Hepatocyte (in vitro differentiated cells): ENCODE measurements at regions not wholly inside any gene's neighbourhood (a gene's known extent, or its start where the extent isn't known, plus 50 kb on each side); places are given as distances from the start of the nearest gene placed in this dataset.
A peak's percentile ranks its signal among the peaks of the same experiment; 100 is the strongest.

ENCODE experiments used
- DNase-seq: peaks from one replicate; pipeline ENCODE4 v3.0.0-alpha.2; 2016; ENCODE audit warnings: low spot score
- H2AFZ ChIP-seq: fragments of 200-600 bp; sonication (generic); 2 replicates; pipeline ENCODE4 v1.6.0; 2016; ENCODE audit warnings: antibody characterized with exemption, mild to moderate bottlenecking
- H3K27ac ChIP-seq: fragments of 200-600 bp; sonication (generic); 2 replicates; pipeline ENCODE4 v1.5.1; 2016; ENCODE audit warnings: mild to moderate bottlenecking
- H3K27me3 ChIP-seq: fragments of 200-600 bp; sonication (generic); 2 replicates; pipeline ENCODE4 v1.6.1; 2016
- H3K36me3 ChIP-seq: fragments of 200-600 bp; sonication (generic); replicated peaks from 2 replicates; pipeline ENCODE4 v1.5.1; 2016; ENCODE audit warnings: low read depth; ENCODE audit not compliant: insufficient read depth
- H3K4me1 ChIP-seq: fragments of 200-600 bp; sonication (generic); 2 replicates; pipeline ENCODE4 v1.5.1; 2016; ENCODE audit warnings: mild to moderate bottlenecking, moderate library complexity; ENCODE audit not compliant: insufficient read depth
- H3K4me2 ChIP-seq: fragments of 200-600 bp; sonication (generic); 2 replicates; pipeline ENCODE4 v1.6.0; 2016
- H3K4me3 ChIP-seq: fragments of 200-600 bp; sonication (generic); 2 replicates; pipeline ENCODE4 v1.5.1; 2016; ENCODE audit warnings: mild to moderate bottlenecking
- H3K79me2 ChIP-seq: fragments of 200-600 bp; sonication (generic); 2 replicates; pipeline ENCODE4 v1.6.0; 2017; ENCODE audit warnings: mild to moderate bottlenecking
- H3K9me2 ChIP-seq: fragments of 200-600 bp; sonication (generic); replicated peaks from 2 replicates; pipeline ENCODE4 v1.6.0; 2017; ENCODE audit warnings: mild to moderate bottlenecking; ENCODE audit not compliant: insufficient read depth
- H3K9me3 ChIP-seq: fragments of 200-600 bp; sonication (generic); 2 replicates; pipeline ENCODE4 v1.5.1; 2016; ENCODE audit warnings: low read depth, mild to moderate bottlenecking
- H4K20me1 ChIP-seq: fragments of 200-600 bp; sonication (generic); 2 replicates; pipeline ENCODE4 v1.6.0; 2016; ENCODE audit warnings: mild to moderate bottlenecking; ENCODE audit not compliant: insufficient read depth, poor library complexity, severe bottlenecking
- EZH2 ChIP-seq: fragments of 200-600 bp; sonication (generic); IDR thresholded peaks from 2 replicates; pipeline ENCODE4 v1.6.1; 2016; ENCODE audit warnings: antibody characterized with exemption, mild to moderate bottlenecking, borderline replicate concordance
- EZH2phosphoT487 ChIP-seq: fragments of 200-600 bp; sonication (generic); IDR thresholded peaks from one replicate; pipeline ENCODE4 v1.6.1; 2018; ENCODE audit warnings: antibody characterized with exemption, mild to moderate bottlenecking, low read depth, moderate library complexity; ENCODE audit not compliant: unreplicated experiment, severe bottlenecking
- WGBS: methylation state at CpG from one replicate; pipeline ENCODE4 v1.1.6; 2016; ENCODE audit warnings: low lambda C conversion rate; ENCODE audit errors: missing lambda C conversion rate; 5-methylcytosine and 5-hydroxymethylcytosine counted together
- TF ChIP-seq, protein P1 (sequence below): fragments of 200-600 bp; sonication (generic); IDR thresholded peaks from 2 replicates; pipeline ENCODE4 v1.5.1; 2016; ENCODE audit warnings: antibody characterized with exemption, mild to moderate bottlenecking; ENCODE audit not compliant: poor library complexity

DNA sequence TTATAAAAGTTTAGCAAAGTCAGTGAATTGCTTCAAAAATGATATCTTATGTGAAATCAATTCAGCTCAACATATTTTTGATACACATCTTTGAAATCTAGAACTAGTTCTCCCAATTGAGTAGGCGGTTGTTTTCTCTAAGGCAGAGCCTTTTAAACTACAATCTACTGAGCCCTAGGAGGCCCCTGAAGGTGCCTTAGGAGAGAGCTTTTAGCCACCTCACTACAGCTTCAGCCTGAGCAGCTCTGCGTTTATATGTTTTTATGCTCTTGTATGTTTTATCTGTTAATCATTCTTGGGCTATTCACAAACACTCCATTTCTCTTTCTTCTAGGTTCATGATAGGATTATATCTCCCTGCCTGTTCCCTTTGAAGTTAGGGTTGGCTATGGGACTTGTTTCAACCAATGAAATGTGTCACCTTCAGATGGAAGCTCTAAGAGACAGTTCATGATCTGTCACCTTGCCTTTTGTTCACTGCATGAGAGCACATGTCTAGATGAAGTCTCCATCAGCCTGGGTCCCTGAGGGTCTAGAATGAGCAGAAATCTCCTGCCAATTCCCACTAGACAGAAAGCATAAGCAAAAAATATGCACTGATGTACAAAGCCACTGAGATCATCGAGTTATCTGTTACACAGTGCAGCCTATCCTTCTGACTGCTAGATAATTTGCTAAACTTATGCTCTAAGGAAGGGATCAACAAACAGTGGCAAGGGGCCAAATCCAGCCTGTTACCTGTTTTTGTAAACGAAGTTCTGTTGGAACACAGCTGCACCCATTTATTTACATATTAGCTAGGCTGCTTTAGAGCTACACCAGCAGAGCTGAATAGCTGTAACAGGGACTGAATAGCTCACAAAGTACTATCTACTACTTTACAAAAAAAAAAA, 128.5 kb upstream of the CDK1 start:
- H3K27me3 ChIP-seq = no peaks in the 10 kb centered on the region
- no peak for TF ChIP-seq EZH2
- WGBS = 40% methylated on average over 4 of the region's 4 CpGs
- no peak overlapping the region for H3K4me3 ChIP-seq
- H2AFZ ChIP-seq = no peak overlapping the region
- no peaks in the 10 kb centered on the region for H3K9me2 ChIP-seq
- H3K36me3 ChIP-seq = no peaks in the 10 kb centered on the region
- no peaks in the 10 kb centered on the region for H3K79me2 ChIP-seq
- H4K20me1 ChIP-seq = no peaks in the 10 kb centered on the region
- H3K27ac ChIP-seq = no peak overlapping the region
- no peaks in the 10 kb centered on the region for H3K9me3 ChIP-seq
- peak; percentile 26 for DNase-seq
- H3K4me1 ChIP-seq = peaks cover 16% of the 10 kb centered on the region
- H3K4me2 ChIP-seq = peak overlapping the region; percentile 30

DNA sequence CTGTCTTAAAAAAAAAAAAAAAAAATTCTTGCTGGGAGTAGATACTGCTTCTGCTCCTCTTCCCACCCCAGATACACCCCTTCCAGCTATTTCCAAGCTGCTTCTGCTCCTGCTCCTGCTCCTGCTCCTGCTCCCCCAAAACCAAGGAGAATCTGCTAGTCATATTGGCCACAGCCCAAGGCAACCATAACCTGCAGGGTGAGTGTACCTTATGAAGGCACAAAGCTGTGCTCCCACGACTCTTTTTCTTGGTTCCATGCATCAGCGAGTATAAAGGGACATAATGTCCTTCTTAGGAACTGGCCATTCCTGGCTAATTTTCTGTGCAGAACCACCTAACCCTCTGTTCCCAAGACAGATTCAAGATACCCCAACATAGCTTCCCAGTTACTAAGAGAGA, 129.5 kb upstream of the CDK1 start:
- no peak overlapping the region for H3K4me2 ChIP-seq
- no peaks in the 10 kb centered on the region for H3K36me3 ChIP-seq
- no peaks in the 10 kb centered on the region for H3K79me2 ChIP-seq
- peaks cover 16% of the 10 kb centered on the region for H3K4me1 ChIP-seq
- 100% methylated on average over 2 of the region's 2 CpGs for WGBS
- H3K9me3 ChIP-seq = no peaks in the 10 kb centered on the region
- no peak overlapping the region for H3K4me3 ChIP-seq
- TF ChIP-seq EZH2phosphoT487 = no peak
- TF ChIP-seq, protein P1, sequence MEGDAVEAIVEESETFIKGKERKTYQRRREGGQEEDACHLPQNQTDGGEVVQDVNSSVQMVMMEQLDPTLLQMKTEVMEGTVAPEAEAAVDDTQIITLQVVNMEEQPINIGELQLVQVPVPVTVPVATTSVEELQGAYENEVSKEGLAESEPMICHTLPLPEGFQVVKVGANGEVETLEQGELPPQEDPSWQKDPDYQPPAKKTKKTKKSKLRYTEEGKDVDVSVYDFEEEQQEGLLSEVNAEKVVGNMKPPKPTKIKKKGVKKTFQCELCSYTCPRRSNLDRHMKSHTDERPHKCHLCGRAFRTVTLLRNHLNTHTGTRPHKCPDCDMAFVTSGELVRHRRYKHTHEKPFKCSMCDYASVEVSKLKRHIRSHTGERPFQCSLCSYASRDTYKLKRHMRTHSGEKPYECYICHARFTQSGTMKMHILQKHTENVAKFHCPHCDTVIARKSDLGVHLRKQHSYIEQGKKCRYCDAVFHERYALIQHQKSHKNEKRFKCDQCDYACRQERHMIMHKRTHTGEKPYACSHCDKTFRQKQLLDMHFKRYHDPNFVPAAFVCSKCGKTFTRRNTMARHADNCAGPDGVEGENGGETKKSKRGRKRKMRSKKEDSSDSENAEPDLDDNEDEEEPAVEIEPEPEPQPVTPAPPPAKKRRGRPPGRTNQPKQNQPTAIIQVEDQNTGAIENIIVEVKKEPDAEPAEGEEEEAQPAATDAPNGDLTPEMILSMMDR = no peak
- TF ChIP-seq EZH2 = no peak
- H2AFZ ChIP-seq = no peak overlapping the region
- DNase-seq = no peak
- H3K27me3 ChIP-seq = no peaks in the 10 kb centered on the region
- no peaks in the 10 kb centered on the region for H4K20me1 ChIP-seq
- no peaks in the 10 kb centered on the region for H3K9me2 ChIP-seq
- H3K27ac ChIP-seq = no peak overlapping the region

DNA sequence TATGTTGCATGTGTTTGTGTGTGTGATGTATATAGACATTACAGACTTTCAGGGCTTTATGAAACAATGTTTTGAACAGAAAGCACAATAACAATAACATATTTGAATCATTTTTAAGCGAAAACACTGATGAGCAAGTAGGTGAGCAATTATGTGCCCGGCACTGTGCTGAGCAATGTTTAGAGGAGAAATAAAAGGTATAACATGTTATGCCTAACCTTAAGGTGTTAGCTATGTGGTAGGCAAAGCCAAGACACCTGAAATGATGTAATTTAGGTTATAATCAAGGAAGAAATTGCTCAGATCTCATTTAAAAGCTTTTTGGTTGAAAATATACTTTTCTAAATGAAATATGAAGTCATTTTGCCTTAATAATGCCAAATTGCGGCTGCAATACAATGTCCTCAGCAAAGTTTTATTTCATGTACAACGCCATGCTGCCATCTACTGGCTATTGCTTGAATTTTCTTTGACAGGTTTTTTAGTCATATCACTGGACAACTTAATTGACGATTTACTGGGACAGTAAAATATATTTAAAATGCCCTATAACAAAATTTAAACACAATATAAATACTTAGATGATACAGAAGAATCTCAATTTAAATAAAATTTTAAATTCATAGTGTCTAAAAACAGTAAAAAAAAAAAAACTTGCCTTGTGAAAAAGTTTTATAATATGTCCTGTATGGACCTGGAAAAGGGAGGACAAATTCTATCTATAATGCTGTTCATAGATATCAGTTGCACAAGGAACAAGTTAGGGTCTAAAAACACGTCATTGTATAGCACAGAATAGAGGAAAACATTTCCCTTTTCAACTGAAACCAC, 131.1 kb upstream of the CDK1 start:
- H3K36me3 ChIP-seq = no peaks in the 10 kb centered on the region
- H3K79me2 ChIP-seq = no peaks in the 10 kb centered on the region
- 21% methylated on average over 6 of the region's 6 CpGs for WGBS
- no peaks in the 10 kb centered on the region for H3K27me3 ChIP-seq
- H3K9me3 ChIP-seq = no peaks in the 10 kb centered on the region
- H3K4me1 ChIP-seq = peaks cover 16% of the 10 kb centered on the region
- H3K4me2 ChIP-seq = no peak overlapping the region
- no peak overlapping the region for H3K4me3 ChIP-seq
- H3K27ac ChIP-seq = no peak overlapping the region
- DNase-seq = peak; percentile 75
- no peaks in the 10 kb centered on the region for H3K9me2 ChIP-seq
- TF ChIP-seq, protein P1 = peak; percentile 81
- no peak for TF ChIP-seq EZH2phosphoT487
- H2AFZ ChIP-seq = no peak overlapping the region
- no peaks in the 10 kb centered on the region for H4K20me1 ChIP-seq

DNA sequence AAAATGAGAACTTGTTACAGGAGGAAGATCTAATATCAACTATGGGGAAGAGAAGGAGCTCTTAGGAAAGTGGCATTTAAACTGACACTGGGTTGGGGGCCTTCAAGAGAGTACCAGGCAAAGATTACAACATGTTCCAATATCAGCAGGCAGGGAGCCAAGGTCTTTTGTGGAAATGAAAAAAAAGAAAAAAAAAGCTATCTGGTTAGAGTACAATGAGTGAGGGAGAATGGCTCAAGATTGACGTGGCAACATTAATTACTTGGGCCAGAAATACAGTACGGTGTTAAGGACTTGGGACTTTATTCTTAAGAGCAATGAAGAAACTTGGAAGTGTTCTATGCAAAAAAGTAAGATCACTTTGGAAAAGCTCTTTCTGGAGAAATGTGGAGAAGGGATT, 132.3 kb upstream of the CDK1 start:
- TF ChIP-seq, protein P1 = no peak
- TF ChIP-seq EZH2phosphoT487 (no peak), EZH2 (no peak)
- no peaks in the 10 kb centered on the region for H3K36me3 ChIP-seq
- H2AFZ ChIP-seq = peak overlapping the region; percentile 14
- no peaks in the 10 kb centered on the region for H3K9me3 ChIP-seq
- no peak overlapping the region for H3K4me3 ChIP-seq
- H3K27ac ChIP-seq = peak overlapping the region; percentile 16
- H3K4me1 ChIP-seq = peaks cover 16% of the 10 kb centered on the region
- no peaks in the 10 kb centered on the region for H3K27me3 ChIP-seq
- no peaks in the 10 kb centered on the region for H3K79me2 ChIP-seq
- no peak for DNase-seq
- H3K4me2 ChIP-seq = no peak overlapping the region
- no peaks in the 10 kb centered on the region for H3K9me2 ChIP-seq
- 74% methylated on average over 2 of the region's 2 CpGs for WGBS
- no peaks in the 10 kb centered on the region for H4K20me1 ChIP-seq
